ENCODE measurements at regions not wholly inside any gene's neighbourhood (a gene's known extent, or its start where the extent isn't known, plus 50 kb on each side); places are given as distances from the start of the nearest gene placed in this dataset.

- TF ChIP-seq CTCF (IDR thresholded peaks at IDR 0.05; ENCODE audit: insufficient read depth, low read length) (no peak), POLR2AphosphoS5 (IDR thresholded peaks at IDR 0.05; ENCODE audit: low read depth) (no peak), SPI1 (IDR thresholded peaks at IDR 0.05; ENCODE audit: borderline replicate concordance, low read depth) (no peak), REST (IDR thresholded peaks at IDR 0.05; ENCODE audit: insufficient replicate concordance, low read depth) (no peak), GABPA (IDR thresholded peaks at IDR 0.05; ENCODE audit: low read depth) (no peak)
These were observed 735.1 kb upstream of the LCORL start for GRCh38 chr4:18756671-18757070.

All from HL-60 (cell line).